ENCODE measurements at regions not wholly inside any gene's neighbourhood (a gene's known extent, or its start where the extent isn't known, plus 50 kb on each side); places are given as distances from the start of the nearest gene placed in this dataset.

DNA sequence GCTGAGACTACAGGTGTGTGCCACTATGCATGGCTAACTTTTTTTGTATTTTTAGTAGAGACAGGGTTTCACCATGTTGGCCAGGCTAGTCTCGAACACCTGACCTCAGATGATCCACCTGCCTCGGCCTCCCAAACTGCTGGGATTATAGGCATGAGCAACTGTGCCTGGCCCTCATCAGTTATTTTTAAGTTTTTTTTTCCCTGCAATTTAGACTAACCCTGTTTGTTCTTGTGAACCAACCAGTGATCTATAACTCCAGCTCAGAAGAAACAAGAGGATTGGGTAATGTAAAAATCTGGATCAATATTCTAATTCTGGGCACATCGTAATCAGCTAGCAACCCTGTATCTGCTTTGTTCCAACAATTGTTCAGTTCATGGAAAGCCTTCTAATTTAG, 155.7 kb downstream of the NXNL2 start:
- H3K4me3 ChIP-seq (ENCODE audit: low read length) = no peak overlapping the region
- no peaks in the 10 kb centered on the region for H3K4me1 ChIP-seq (ENCODE audit: low read length)

DNA sequence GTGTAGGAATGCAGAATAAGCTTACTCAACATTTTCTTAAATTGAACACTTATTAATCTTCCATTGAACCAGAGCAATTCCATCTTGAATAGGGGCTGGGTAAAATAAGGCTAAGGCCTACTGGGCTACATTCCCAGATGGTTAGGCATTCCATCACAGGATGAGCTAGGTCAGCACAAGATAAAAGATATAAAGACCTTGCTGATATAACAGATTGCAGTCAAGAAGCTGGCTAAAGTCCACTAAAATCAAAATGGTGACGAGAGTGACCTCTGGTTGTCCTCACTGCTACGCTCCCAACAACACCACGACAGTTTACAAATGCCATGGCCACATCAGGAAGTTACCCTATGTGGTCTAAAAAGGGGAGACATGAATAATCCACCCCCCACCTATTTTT, 156.1 kb downstream of the NXNL2 start:
- Histone ChIP-seq H3K27ac (ENCODE audit: low read length) (no peak overlapping the region), H3K4me3 (ENCODE audit: low read length) (no peak overlapping the region), H3K27me3 (ENCODE audit: low read length) (no peaks in the 10 kb centered on the region), H3K9me2 (replicated peaks; ENCODE audit: insufficient read depth, low read length) (no peaks in the 10 kb centered on the region), H3K9ac (ENCODE audit: low read length) (no peak overlapping the region), H3K36me3 (ENCODE audit: insufficient read depth, low read length) (no peaks in the 10 kb centered on the region), H2AFZ (ENCODE audit: low read length) (no peak overlapping the region), H3K79me2 (ENCODE audit: low read length) (no peaks in the 10 kb centered on the region), H3K4me1 (ENCODE audit: low read length) (no peaks in the 10 kb centered on the region), H3K9me3 (ENCODE audit: low read length) (no peaks in the 10 kb centered on the region), H3K4me2 (ENCODE audit: low read depth, low read length, poor library complexity, severe bottlenecking) (no peak overlapping the region), H4K20me1 (ENCODE audit: insufficient read depth, low read depth, low read length) (no peaks in the 10 kb centered on the region)
- no peak for DNase-seq

More for the DNA sequence above, 155.7 kb downstream of the NXNL2 start:
- Histone ChIP-seq H4K20me1 (ENCODE audit: insufficient read depth, low read depth, low read length) (no peaks in the 10 kb centered on the region), H3K36me3 (ENCODE audit: insufficient read depth, low read length) (no peaks in the 10 kb centered on the region), H3K27ac (ENCODE audit: low read length) (no peak overlapping the region), H3K27me3 (ENCODE audit: low read length) (no peaks in the 10 kb centered on the region), H3K9me2 (replicated peaks; ENCODE audit: insufficient read depth, low read length) (no peaks in the 10 kb centered on the region), H3K9me3 (ENCODE audit: low read length) (no peaks in the 10 kb centered on the region), H3K79me2 (ENCODE audit: low read length) (no peaks in the 10 kb centered on the region), H3K4me2 (ENCODE audit: low read depth, low read length, poor library complexity, severe bottlenecking) (no peak overlapping the region), H2AFZ (ENCODE audit: low read length) (no peak overlapping the region), H3K9ac (ENCODE audit: low read length) (no peak overlapping the region)
- DNase-seq = no peak

DNA sequence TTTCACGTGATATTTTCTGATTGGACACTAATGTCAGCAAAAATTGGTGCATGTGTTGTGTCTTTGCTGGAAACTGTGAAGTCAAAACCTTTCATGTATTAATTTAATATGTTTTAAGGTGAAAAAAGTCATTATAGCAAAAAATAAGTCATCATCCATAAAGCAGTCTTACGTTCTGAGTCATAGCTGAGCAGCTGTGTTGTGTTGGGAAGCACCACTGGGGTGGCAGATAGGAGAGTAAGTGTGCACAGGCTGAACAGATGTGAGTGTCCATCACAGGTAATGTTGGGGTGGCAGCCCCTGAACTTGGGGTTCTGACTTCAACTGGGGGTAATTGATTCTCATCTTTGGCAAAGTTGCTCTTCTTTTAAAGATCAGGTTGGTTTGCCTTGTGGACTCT, 156.8 kb downstream of the NXNL2 start:
- no peak for DNase-seq
- Histone ChIP-seq H3K9me2 (replicated peaks; ENCODE audit: insufficient read depth, low read length) (no peaks in the 10 kb centered on the region), H3K4me1 (ENCODE audit: low read length) (no peaks in the 10 kb centered on the region), H3K36me3 (ENCODE audit: insufficient read depth, low read length) (no peaks in the 10 kb centered on the region), H3K27me3 (ENCODE audit: low read length) (no peaks in the 10 kb centered on the region), H3K9me3 (ENCODE audit: low read length) (no peaks in the 10 kb centered on the region), H3K79me2 (ENCODE audit: low read length) (no peaks in the 10 kb centered on the region), H3K4me3 (ENCODE audit: low read length) (no peak overlapping the region), H2AFZ (ENCODE audit: low read length) (no peak overlapping the region), H3K27ac (ENCODE audit: low read length) (no peak overlapping the region), H3K9ac (ENCODE audit: low read length) (no peak overlapping the region), H3K4me2 (ENCODE audit: low read depth, low read length, poor library complexity, severe bottlenecking) (no peak overlapping the region), H4K20me1 (ENCODE audit: insufficient read depth, low read depth, low read length) (no peaks in the 10 kb centered on the region)

DNA sequence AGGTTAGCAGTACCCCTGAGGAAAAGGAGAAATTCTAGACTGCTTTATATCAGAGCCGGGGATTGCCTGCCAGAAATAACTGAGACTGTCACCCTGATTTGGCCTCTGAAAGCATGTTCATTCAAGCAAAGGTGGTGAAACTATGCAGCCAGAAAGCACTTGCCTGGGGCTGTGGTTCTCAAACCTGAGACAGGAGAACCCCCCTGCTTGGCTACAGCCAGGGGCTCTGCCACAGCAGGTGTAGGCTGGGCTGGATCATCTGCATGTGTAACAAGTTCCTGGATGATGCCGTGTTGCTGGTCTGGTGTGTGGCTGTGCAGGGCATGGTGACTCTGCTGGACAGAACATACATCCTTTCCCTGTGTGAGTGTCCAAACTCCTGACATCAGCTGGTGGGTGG, 157.8 kb downstream of the NXNL2 start:
- Histone ChIP-seq H3K27me3 (ENCODE audit: low read length) (no peaks in the 10 kb centered on the region), H3K4me1 (ENCODE audit: low read length) (no peaks in the 10 kb centered on the region), H3K4me2 (ENCODE audit: low read depth, low read length, poor library complexity, severe bottlenecking) (no peak overlapping the region), H3K9ac (ENCODE audit: low read length) (no peak overlapping the region), H4K20me1 (ENCODE audit: insufficient read depth, low read depth, low read length) (no peaks in the 10 kb centered on the region), H2AFZ (ENCODE audit: low read length) (no peak overlapping the region), H3K9me2 (replicated peaks; ENCODE audit: insufficient read depth, low read length) (no peaks in the 10 kb centered on the region), H3K9me3 (ENCODE audit: low read length) (no peaks in the 10 kb centered on the region), H3K4me3 (ENCODE audit: low read length) (no peak overlapping the region), H3K27ac (ENCODE audit: low read length) (no peak overlapping the region), H3K36me3 (ENCODE audit: insufficient read depth, low read length) (no peaks in the 10 kb centered on the region), H3K79me2 (ENCODE audit: low read length) (no peaks in the 10 kb centered on the region)
- DNase-seq = no peak

DNA sequence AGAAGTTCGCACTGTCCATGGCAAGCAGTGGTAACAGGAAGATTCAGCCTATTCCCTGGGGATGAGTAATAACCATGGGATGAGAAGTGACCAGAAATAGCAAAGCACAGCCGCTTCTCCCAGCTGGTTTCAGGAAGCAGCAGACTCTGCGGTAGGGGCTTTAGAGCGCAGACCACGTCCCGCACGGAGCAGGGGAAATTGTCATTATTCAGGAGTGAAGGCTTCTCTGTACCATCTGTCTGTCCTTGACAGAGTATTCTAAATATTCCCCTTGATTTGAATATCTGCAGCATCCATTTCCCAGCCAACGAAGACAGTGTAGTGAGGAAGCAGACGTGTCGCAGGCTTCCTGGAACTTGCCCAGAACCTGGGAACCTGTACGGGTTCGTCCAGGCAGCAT, 159.6 kb downstream of the NXNL2 start:
- no peak for DNase-seq
- Histone ChIP-seq H3K9ac (ENCODE audit: low read length) (no peak overlapping the region), H3K9me2 (replicated peaks; ENCODE audit: insufficient read depth, low read length) (no peaks in the 10 kb centered on the region), H3K79me2 (ENCODE audit: low read length) (no peaks in the 10 kb centered on the region), H3K4me3 (ENCODE audit: low read length) (no peak overlapping the region), H4K20me1 (ENCODE audit: insufficient read depth, low read depth, low read length) (no peaks in the 10 kb centered on the region), H3K36me3 (ENCODE audit: insufficient read depth, low read length) (no peaks in the 10 kb centered on the region), H3K4me2 (ENCODE audit: low read depth, low read length, poor library complexity, severe bottlenecking) (no peak overlapping the region), H3K4me1 (ENCODE audit: low read length) (no peaks in the 10 kb centered on the region), H2AFZ (ENCODE audit: low read length) (no peak overlapping the region), H3K27ac (ENCODE audit: low read length) (no peak overlapping the region), H3K27me3 (ENCODE audit: low read length) (no peaks in the 10 kb centered on the region), H3K9me3 (ENCODE audit: low read length) (no peaks in the 10 kb centered on the region)

DNA sequence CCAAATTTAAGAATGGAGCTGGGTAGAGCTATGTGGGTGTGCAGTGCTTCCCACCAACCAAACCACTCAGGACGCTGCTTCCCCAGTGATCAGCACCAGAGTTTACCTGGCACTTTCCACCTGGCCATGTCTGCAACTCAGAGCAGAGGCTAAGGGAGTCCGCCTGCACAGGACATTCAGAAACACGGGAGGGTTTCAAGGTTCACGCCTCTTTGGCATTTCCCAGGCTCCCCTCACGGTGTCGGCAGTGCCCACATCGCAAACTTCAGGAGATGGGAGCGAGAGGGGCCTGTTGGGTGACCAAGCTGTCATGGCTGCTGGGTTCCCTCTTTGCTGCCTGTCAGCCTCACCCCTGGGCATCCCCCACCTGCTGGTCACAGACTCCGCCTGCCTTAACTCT, 161.5 kb downstream of the NXNL2 start:
- H3K4me2 ChIP-seq (ENCODE audit: low read depth, low read length, poor library complexity, severe bottlenecking) = no peak overlapping the region
- no peaks in the 10 kb centered on the region for H3K36me3 ChIP-seq (ENCODE audit: insufficient read depth, low read length)
- no peaks in the 10 kb centered on the region for H3K9me2 ChIP-seq (replicated peaks; ENCODE audit: insufficient read depth, low read length)
- H3K27ac ChIP-seq (ENCODE audit: low read length) = no peak overlapping the region
- no peaks in the 10 kb centered on the region for H4K20me1 ChIP-seq (ENCODE audit: insufficient read depth, low read depth, low read length)
- no peaks in the 10 kb centered on the region for H3K4me1 ChIP-seq (ENCODE audit: low read length)
- no peak overlapping the region for H3K4me3 ChIP-seq (ENCODE audit: low read length)
- no peak overlapping the region for H3K9ac ChIP-seq (ENCODE audit: low read length)
- no peaks in the 10 kb centered on the region for H3K79me2 ChIP-seq (ENCODE audit: low read length)
- no peak for DNase-seq
- no peaks in the 10 kb centered on the region for H3K9me3 ChIP-seq (ENCODE audit: low read length)
- H2AFZ ChIP-seq (ENCODE audit: low read length) = no peak overlapping the region
- H3K27me3 ChIP-seq (ENCODE audit: low read length) = no peaks in the 10 kb centered on the region

DNA sequence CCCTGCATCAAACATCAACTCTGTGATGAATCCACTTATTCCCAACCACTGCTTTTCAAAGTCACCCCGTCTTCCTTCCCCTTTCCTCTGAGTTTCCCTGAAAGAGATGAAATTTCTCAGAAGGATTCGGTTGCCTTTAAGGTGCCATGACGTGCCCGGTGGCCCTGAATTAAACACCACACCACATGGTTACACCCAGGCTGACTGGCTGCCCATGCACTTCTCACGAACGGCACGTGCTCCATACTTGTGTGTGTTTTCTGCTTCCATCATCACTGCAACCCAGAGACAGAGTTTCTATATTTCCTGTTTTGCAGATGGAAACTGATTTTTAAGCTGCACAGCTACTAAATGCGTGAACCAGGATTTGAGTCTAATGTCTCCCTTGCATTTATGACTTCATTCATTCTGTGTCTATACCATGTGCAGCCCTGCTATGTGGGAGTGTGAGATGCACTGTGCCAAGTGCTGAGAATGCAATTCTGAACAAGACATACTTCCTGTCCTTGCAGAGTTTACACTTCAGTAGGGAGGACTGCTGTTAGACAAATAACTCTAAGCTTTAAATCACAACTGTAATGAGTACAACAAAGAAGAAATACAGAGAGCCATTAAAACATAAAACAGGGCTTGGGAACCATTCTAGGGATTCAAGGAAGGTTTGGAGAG, 162.9 kb downstream of the NXNL2 start:
- no peaks in the 10 kb centered on the region for H3K9me3 ChIP-seq (ENCODE audit: low read length)
- H3K9me2 ChIP-seq (replicated peaks; ENCODE audit: insufficient read depth, low read length) = no peaks in the 10 kb centered on the region
- no peak overlapping the region for H3K4me3 ChIP-seq (ENCODE audit: low read length)
- H3K9ac ChIP-seq (ENCODE audit: low read length) = no peak overlapping the region
- H4K20me1 ChIP-seq (ENCODE audit: insufficient read depth, low read depth, low read length) = no peaks in the 10 kb centered on the region
- DNase-seq = no peak
- H3K4me2 ChIP-seq (ENCODE audit: low read depth, low read length, poor library complexity, severe bottlenecking) = no peak overlapping the region
- no peaks in the 10 kb centered on the region for H3K36me3 ChIP-seq (ENCODE audit: insufficient read depth, low read length)
- no peaks in the 10 kb centered on the region for H3K27me3 ChIP-seq (ENCODE audit: low read length)
- H3K4me1 ChIP-seq (ENCODE audit: low read length) = no peaks in the 10 kb centered on the region
- no peaks in the 10 kb centered on the region for H3K79me2 ChIP-seq (ENCODE audit: low read length)
- no peak overlapping the region for H3K27ac ChIP-seq (ENCODE audit: low read length)
- no peak overlapping the region for H2AFZ ChIP-seq (ENCODE audit: low read length)

DNA sequence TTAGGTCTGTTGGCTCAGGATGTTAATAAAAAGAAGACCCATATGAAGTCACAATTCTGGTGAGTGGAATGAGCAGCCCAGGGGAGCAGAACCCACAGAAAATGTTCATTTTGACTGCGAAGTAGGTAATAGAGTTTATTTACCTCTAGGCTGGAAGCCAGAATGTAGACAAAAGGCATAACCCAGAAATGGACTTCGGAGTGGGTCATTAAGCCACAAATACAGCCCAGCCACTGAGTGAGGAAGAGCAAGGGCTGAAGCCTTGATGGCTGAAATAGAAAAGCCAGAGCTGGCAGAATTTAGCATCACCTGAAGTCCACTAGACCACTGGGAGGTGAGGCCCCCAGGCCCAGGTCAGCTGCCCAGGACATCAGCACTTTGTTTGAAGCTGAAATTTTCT, 168.0 kb downstream of the NXNL2 start:
- no peaks in the 10 kb centered on the region for H3K9me3 ChIP-seq (ENCODE audit: low read length)
- no peak overlapping the region for H3K4me2 ChIP-seq (ENCODE audit: low read depth, low read length, poor library complexity, severe bottlenecking)
- no peak for DNase-seq

More for the DNA sequence above, 168.0 kb downstream of the NXNL2 start:
- H3K27ac ChIP-seq (ENCODE audit: low read length) = no peak overlapping the region
- H3K27me3 ChIP-seq (ENCODE audit: low read length) = no peaks in the 10 kb centered on the region
- no peak overlapping the region for H2AFZ ChIP-seq (ENCODE audit: low read length)
- no peaks in the 10 kb centered on the region for H3K36me3 ChIP-seq (ENCODE audit: insufficient read depth, low read length)
- H4K20me1 ChIP-seq (ENCODE audit: insufficient read depth, low read depth, low read length) = no peaks in the 10 kb centered on the region
- no peaks in the 10 kb centered on the region for H3K9me2 ChIP-seq (replicated peaks; ENCODE audit: insufficient read depth, low read length)
- H3K79me2 ChIP-seq (ENCODE audit: low read length) = no peaks in the 10 kb centered on the region
- H3K4me3 ChIP-seq (ENCODE audit: low read length) = no peak overlapping the region
- H3K4me1 ChIP-seq (ENCODE audit: low read length) = no peaks in the 10 kb centered on the region
- no peak overlapping the region for H3K9ac ChIP-seq (ENCODE audit: low read length)

All from Karpas-422 (cell line).